GM12892 (cell line): ENCODE measurements at regions not wholly inside any gene's neighbourhood (a gene's known extent, or its start where the extent isn't known, plus 50 kb on each side); places are given as distances from the start of the nearest gene placed in this dataset.

Source experiments
- POLR2A ChIP-seq: IDR thresholded peaks from 2 replicates; pipeline ENCODE4 v1.6.1; 2011; ENCODE audit warnings: low read depth, low read length, control low read depth
- POLR2AphosphoS5 ChIP-seq: IDR thresholded peaks from 2 replicates; pipeline ENCODE4 v1.6.1; 2011; ENCODE audit warnings: low read depth, low read length, control low read depth

DNA sequence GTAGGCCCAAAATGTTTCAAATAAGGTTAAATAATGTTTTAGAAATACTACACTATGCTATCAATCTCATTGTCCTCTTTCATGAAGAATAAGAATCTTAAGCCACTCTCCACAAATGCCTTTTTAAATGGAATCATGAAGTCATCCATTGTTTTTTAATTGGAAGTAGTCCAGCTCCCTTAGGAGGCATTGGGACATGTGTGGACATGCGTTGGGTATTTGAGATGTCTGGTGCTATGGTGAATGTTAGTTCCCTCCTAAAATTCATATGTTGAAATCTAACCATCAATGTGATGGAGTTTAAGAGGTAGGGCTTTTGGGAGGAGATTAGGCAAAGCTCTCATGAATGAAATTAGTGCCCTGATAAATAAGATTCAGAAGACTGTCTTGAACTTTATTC is 289.0 kb downstream of the C4orf33 start:
- TF ChIP-seq POLR2A: no peak
- no peak for TF ChIP-seq POLR2AphosphoS5
